CD14-positive monocyte (primary cell): ENCODE measurements at regions not wholly inside any gene's neighbourhood (a gene's known extent, or its start where the extent isn't known, plus 50 kb on each side); places are given as distances from the start of the nearest gene placed in this dataset.

Source experiments
- DNase-seq, 3 donors: peaks; one replicate each; pipeline ENCODE4 v3.0.0-alpha.2; 2011 to 2022
- H2AFZ ChIP-seq: 2 replicates; pipeline ENCODE4 v1.6.0; 2012; ENCODE audit warnings: mild to moderate bottlenecking, low read depth, low read length, inconsistent platforms; ENCODE audit not compliant: insufficient read depth, poor library complexity, severe bottlenecking
- H3K27ac ChIP-seq, 2 donors: 1 replicate in 1 of 2; 2 replicates in 1 of 2; pipeline ENCODE4 v1.5.1; 2012 to 2013; ENCODE audit warnings: low read length in 2 of 2, control low read depth in 1 of 2, inconsistent platforms in 1 of 2, low read depth in 1 of 2, mild to moderate bottlenecking in 1 of 2
- H3K27me3 ChIP-seq, 2 donors: one replicate each; pipeline versions ENCODE4 v1.6.0 to v1.6.1; 2011 to 2013; ENCODE audit warnings: low read length in 2 of 2; ENCODE audit not compliant: control insufficient read depth in 2 of 2, insufficient read depth in 2 of 2
- H3K36me3 ChIP-seq, 2 donors: replicated peaks in 1 of 2; 1 replicate in 1 of 2; 2 replicates in 1 of 2; pipeline versions ENCODE4 v1.5.1 to v1.6.1; 2012 to 2013; ENCODE audit warnings: low read length in 2 of 2, control low read depth in 1 of 2, inconsistent platforms in 1 of 2, mild to moderate bottlenecking in 1 of 2; ENCODE audit not compliant: insufficient read depth in 2 of 2, control insufficient read depth in 1 of 2
- H3K4me1 ChIP-seq, 2 donors: 1 replicate in 1 of 2; 2 replicates in 1 of 2; pipeline versions ENCODE4 v1.5.1 to v1.6.1; 2012 to 2013; ENCODE audit warnings: low read length in 2 of 2, control low read depth in 1 of 2, inconsistent platforms in 1 of 2, mild to moderate bottlenecking in 1 of 2, moderate library complexity in 1 of 2; ENCODE audit not compliant: insufficient read depth in 2 of 2, control insufficient read depth in 1 of 2
- H3K4me2 ChIP-seq: replicated peaks from 2 replicates; pipeline ENCODE3; 2012; ENCODE audit warnings: low read length, moderate library complexity, mild to moderate bottlenecking; ENCODE audit not compliant: poor library complexity, severe bottlenecking; ENCODE audit errors: extremely low read depth
- H3K4me3 ChIP-seq, 3 experiments: fragments of 200-600 bp in 1 of 3; sonication (generic) in 1 of 3; replicated peaks in 1 of 3; 1 replicate in 2 of 3; 2 replicates in 1 of 3; pipeline ENCODE4 v1.5.1; 2011 to 2013; ENCODE audit warnings: low read length in 3 of 3, mild to moderate bottlenecking in 3 of 3, control low read depth in 2 of 3, low read depth in 2 of 3, inconsistent platforms in 1 of 3, moderate library complexity in 1 of 3
- H3K79me2 ChIP-seq: 2 replicates; pipeline ENCODE4 v1.6.0; 2012; ENCODE audit warnings: mild to moderate bottlenecking, control low read depth, inconsistent platforms, low read length, moderate library complexity; ENCODE audit not compliant: insufficient read depth
- H3K9ac ChIP-seq: 2 replicates; pipeline ENCODE4 v1.6.0; 2017; ENCODE audit warnings: low read length, mild to moderate bottlenecking; ENCODE audit not compliant: insufficient read depth, poor library complexity, severe bottlenecking
- H3K9me3 ChIP-seq, 2 donors: replicated peaks in 1 of 2; 1 replicate in 1 of 2; 2 replicates in 1 of 2; pipeline versions ENCODE4 v1.5.1 to v1.6.1; 2012 to 2013; ENCODE audit warnings: low read length in 2 of 2, control low read depth in 1 of 2; ENCODE audit not compliant: control insufficient read depth in 1 of 2, insufficient read depth in 1 of 2
- H4K20me1 ChIP-seq: 2 replicates; pipeline ENCODE4 v1.6.0; 2012; ENCODE audit warnings: mild to moderate bottlenecking, low read length, control low read depth, moderate library complexity; ENCODE audit not compliant: insufficient read depth
- H3K27ac Mint-ChIP-seq, 7 donors: one replicate each; pipeline ENCODE4 v1.8.0; 2020; ENCODE audit warnings: mild to moderate bottlenecking in 7 of 7, mixed read lengths in 7 of 7, moderate library complexity in 6 of 7, inconsistent platforms in 2 of 7
- H3K27me3 Mint-ChIP-seq, 3 donors: one replicate each; pipeline ENCODE4 v1.8.0; 2021 to 2022; ENCODE audit warnings: low read depth in 3 of 3, mild to moderate bottlenecking in 3 of 3, mixed read lengths in 3 of 3, moderate library complexity in 3 of 3, inconsistent platforms in 1 of 3
- H3K36me3 Mint-ChIP-seq, 2 donors: one replicate each; pipeline ENCODE4 v1.8.0; 2020; ENCODE audit warnings: mixed read lengths in 2 of 2, inconsistent platforms in 1 of 2, mild to moderate bottlenecking in 1 of 2
- H3K4me1 Mint-ChIP-seq: one replicate; pipeline ENCODE4 v1.8.0; 2020; ENCODE audit warnings: mild to moderate bottlenecking, mixed read lengths
- H3K4me3 Mint-ChIP-seq, 2 donors: one replicate each; pipeline ENCODE4 v1.8.0; 2020; ENCODE audit warnings: mild to moderate bottlenecking in 2 of 2, mixed read lengths in 2 of 2, moderate library complexity in 1 of 2
- H3K9me3 Mint-ChIP-seq, 7 donors: one replicate each; pipeline ENCODE4 v1.8.0; 2020 to 2022; ENCODE audit warnings: mixed read lengths in 7 of 7, mild to moderate bottlenecking in 6 of 7, moderate library complexity in 6 of 7, inconsistent platforms in 2 of 7
- WGBS: methylation state at CpG from one replicate; pipeline ENCODE4 v1.1.5; 2013; ENCODE audit warnings: missing lambda C conversion rate; ENCODE audit not compliant: insufficient coverage; 5-methylcytosine and 5-hydroxymethylcytosine counted together
- intact Hi-C, 2 donors: fragments of 100-400 bp; cut with micrococcal nuclease; formaldehyde crosslinking; loops; one replicate each; pipeline versions ENCODE4 v1.15.0 to v1.15.1; 2023
- TF ChIP-seq, protein P1 (sequence below): fragments of 200-600 bp; IDR thresholded peaks from one replicate; pipeline ENCODE4 v1.8.0; 2022; ENCODE audit warnings: antibody characterized with exemption, mild to moderate bottlenecking

DNA sequence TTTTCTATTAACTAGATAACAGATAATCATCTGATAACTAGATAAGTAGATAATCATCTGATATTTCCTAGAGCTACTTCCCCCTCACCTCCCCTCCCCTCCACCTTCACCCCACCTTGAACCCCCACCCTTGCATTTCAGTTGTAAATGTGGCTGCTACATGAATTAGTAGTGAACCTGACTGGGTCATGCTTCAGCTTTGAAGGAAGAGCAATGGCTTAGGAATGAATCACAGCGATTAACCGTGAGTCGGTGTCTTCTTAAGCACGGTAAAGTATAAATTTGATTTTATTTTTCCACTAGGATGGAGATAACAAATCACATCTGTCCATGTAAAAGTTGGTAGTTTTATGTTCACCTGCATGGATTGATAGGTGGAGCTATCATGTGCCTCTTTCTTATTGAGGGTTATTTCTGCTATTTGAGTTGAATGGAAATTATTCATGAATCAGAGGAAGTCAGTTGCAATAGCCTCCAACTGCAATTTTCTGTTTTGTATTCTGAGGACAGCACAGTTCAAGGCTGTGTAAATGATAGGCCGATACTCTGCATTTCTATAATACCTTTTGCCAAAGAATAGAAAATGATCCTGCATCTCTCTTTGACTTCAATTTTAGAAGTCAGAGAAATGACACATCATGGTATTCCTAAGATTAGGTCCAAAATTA, 235.0 kb downstream of the PTGER3 start:
- H3K4me1 Mint-ChIP-seq: peaks cover 4% of the 10 kb centered on the region
- H3K9me3 Mint-ChIP-seq: peaks cover 0 to 4% (median 3%) of the 10 kb centered on the region in 7 donors
- H3K4me1 ChIP-seq: no peaks in the 10 kb centered on the region
- H3K4me3 ChIP-seq: no peak overlapping the region
- no peak overlapping the region for H3K4me3 Mint-ChIP-seq
- no peak overlapping the region for H3K9ac ChIP-seq
- H3K27me3 Mint-ChIP-seq: no peaks in the 10 kb centered on the region
- intact Hi-C loops: no loop called here
- H2AFZ ChIP-seq: no peak overlapping the region
- no peaks in the 10 kb centered on the region for H3K9me3 ChIP-seq
- WGBS: 96% methylated on average over 4 of the region's 5 CpGs
- H3K4me2 ChIP-seq: no peak overlapping the region
- H3K27me3 ChIP-seq: no peaks in the 10 kb centered on the region
- TF ChIP-seq, protein P1, sequence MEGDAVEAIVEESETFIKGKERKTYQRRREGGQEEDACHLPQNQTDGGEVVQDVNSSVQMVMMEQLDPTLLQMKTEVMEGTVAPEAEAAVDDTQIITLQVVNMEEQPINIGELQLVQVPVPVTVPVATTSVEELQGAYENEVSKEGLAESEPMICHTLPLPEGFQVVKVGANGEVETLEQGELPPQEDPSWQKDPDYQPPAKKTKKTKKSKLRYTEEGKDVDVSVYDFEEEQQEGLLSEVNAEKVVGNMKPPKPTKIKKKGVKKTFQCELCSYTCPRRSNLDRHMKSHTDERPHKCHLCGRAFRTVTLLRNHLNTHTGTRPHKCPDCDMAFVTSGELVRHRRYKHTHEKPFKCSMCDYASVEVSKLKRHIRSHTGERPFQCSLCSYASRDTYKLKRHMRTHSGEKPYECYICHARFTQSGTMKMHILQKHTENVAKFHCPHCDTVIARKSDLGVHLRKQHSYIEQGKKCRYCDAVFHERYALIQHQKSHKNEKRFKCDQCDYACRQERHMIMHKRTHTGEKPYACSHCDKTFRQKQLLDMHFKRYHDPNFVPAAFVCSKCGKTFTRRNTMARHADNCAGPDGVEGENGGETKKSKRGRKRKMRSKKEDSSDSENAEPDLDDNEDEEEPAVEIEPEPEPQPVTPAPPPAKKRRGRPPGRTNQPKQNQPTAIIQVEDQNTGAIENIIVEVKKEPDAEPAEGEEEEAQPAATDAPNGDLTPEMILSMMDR: no peak
- no peak overlapping the region for H3K27ac ChIP-seq
- H3K36me3 ChIP-seq: no peaks in the 10 kb centered on the region
- H3K36me3 Mint-ChIP-seq: no peaks in the 10 kb centered on the region
- H3K27ac Mint-ChIP-seq: no peak overlapping the region
- no peaks in the 10 kb centered on the region for H4K20me1 ChIP-seq
- no peaks in the 10 kb centered on the region for H3K79me2 ChIP-seq
- DNase-seq: no peak

DNA sequence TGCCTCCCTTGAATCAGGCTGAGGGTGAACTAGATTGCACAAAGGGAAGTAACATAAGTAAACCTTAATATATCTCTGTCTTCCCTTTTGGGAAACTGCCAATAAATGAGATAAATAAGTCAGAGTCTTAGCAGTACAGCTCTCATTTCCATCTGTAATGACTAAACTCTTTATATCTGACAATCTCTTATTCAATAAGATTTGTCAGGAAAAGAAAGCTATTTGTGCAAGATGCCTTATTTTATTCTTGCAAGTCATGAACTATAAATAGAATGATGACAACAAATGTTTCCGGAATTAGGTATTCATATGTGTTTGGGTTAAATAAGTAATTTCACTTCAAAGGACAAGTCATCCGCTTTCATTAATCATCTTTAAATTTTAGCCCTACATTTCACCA, 229.2 kb downstream of the PTGER3 start:
- no peak overlapping the region for H3K4me3 Mint-ChIP-seq
- Histone ChIP-seq H3K9me3 (no peaks in the 10 kb centered on the region), H3K4me1 (peaks cover 16 to 23% of the 10 kb centered on the region in 2 donors), H3K4me2 (peak overlapping the region; percentile 9), H3K27me3 (no peaks in the 10 kb centered on the region), H3K79me2 (no peaks in the 10 kb centered on the region), H4K20me1 (no peaks in the 10 kb centered on the region), H3K27ac (no peak overlapping the region), H2AFZ (no peak overlapping the region), H3K9ac (no peak overlapping the region), H3K4me3 (no peak overlapping the region), H3K36me3 (no peaks in the 10 kb centered on the region)
- H3K4me1 Mint-ChIP-seq: peaks cover 30% of the 10 kb centered on the region
- intact Hi-C loops: no loop called here
- peaks cover 0 to 4% (median 3%) of the 10 kb centered on the region in 7 donors for H3K9me3 Mint-ChIP-seq
- no peaks in the 10 kb centered on the region for H3K27me3 Mint-ChIP-seq
- peak; percentile 11 to 48 (median 30) for DNase-seq
- peak overlapping the region in 2 of 7 donors; percentile 2 to 52 for H3K27ac Mint-ChIP-seq
- no CpG with 5 or more reads among the region's 2 CpGs for WGBS
- TF ChIP-seq, protein P1: no peak
- H3K36me3 Mint-ChIP-seq: no peaks in the 10 kb centered on the region
